ES-I3 (cell line): ENCODE measurements at regions not wholly inside any gene's neighbourhood (a gene's known extent, or its start where the extent isn't known, plus 50 kb on each side); places are given as distances from the start of the nearest gene placed in this dataset.
"Not testable (repeated sequence)": the region's sequence is repeated elsewhere in the genome, so short reads cannot be mapped to it uniquely, and the experiment has no call there.

ENCODE experiments used
- H3K36me3 ChIP-seq: 2 replicates; pipeline ENCODE4 v1.6.1; 2013; ENCODE audit warnings: mild to moderate bottlenecking, low read length, control low read depth, moderate library complexity; ENCODE audit not compliant: insufficient read depth
- H3K4me1 ChIP-seq: 2 replicates; pipeline ENCODE4 v1.6.1; 2013; ENCODE audit warnings: mild to moderate bottlenecking, control low read depth, low read length; ENCODE audit not compliant: insufficient read depth
- H3K9ac ChIP-seq: 2 replicates; pipeline ENCODE4 v1.6.1; 2013; ENCODE audit warnings: low read depth, mild to moderate bottlenecking, low read length, moderate library complexity
- H3K9me3 ChIP-seq: 2 replicates; pipeline ENCODE4 v1.6.1; 2013; ENCODE audit warnings: mild to moderate bottlenecking, low read length, moderate library complexity; ENCODE audit not compliant: control insufficient read depth, insufficient read depth

DNA sequence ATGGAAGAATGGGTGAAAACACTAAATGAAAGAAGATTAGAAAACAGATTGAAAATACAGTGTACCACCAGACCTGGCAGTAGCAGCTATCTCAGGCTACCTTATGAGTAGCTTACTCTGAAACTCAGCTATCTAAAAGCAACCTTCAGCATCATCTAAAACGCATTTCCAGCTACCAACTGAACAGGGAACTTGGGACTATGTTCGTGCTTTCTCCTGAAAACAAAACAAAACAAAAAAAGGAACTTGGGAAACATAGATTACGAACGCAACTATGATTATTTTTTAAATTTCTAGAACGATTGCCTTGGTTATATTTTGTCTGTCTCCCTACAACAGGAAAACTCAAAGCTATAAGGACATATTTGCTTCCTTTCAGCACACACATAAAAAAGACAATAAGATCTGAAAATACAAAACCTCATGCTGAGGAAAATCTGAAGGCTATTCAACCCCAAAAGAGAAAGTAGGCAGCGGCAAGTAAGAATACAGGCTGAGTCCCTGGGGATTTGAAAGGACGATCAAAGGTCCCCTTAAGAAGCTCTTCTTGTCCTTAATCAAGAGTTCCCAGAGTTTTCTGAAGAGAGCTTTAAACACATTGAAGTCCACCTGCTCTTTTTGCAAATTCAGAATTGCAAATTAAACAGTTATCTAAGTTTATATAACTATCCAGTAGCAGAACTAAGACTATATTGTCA is 53.4 kb downstream of the OR2K2 start:
- Histone ChIP-seq H3K4me1 (no peaks in the 10 kb centered on the region), H3K36me3 (no peaks in the 10 kb centered on the region), H3K9ac (no peak overlapping the region), H3K9me3 (no peaks in the 10 kb centered on the region)

GRCh38 chr9:111274737-111275136 is 55.3 kb downstream of the OR2K2 start:
- no peaks in the 10 kb centered on the region for H3K9me3 ChIP-seq
- H3K9ac ChIP-seq = no peak overlapping the region
- H3K36me3 ChIP-seq = no peaks in the 10 kb centered on the region
- no peaks in the 10 kb centered on the region for H3K4me1 ChIP-seq

- Histone ChIP-seq H3K4me1 (no peaks in the 10 kb centered on the region), H3K9me3 (no peaks in the 10 kb centered on the region), H3K36me3 (no peaks in the 10 kb centered on the region), H3K9ac (no peak overlapping the region)
These were observed 57.4 kb downstream of the OR2K2 start for GRCh38 chr9:111272581-111272980.

GRCh38 chr9:111271481-111272080 is 58.4 kb downstream of the OR2K2 start:
- Histone ChIP-seq H3K4me1 (no peaks in the 10 kb centered on the region), H3K9me3 (no peaks in the 10 kb centered on the region), H3K36me3 (no peaks in the 10 kb centered on the region), H3K9ac (no peak overlapping the region)

DNA sequence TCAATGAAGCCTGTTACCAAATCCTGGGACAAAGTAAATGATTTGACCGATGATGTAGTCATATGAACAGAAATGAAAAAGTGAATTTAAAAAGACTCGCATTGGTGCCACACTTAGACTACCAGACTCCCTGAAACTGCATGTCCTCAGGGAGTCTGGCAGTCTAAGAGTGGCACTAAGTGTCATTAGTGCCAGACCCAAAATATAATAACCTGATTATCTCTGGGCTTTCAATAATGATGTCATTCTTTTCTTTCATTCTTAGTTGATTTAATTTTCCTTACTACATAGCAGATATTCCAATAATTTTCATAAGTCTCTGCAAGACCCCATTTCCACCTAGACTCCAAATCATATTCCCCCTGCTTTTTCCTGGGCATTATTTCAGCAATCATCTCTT is 59.0 kb downstream of the OR2K2 start:
- H3K9ac ChIP-seq = no peak overlapping the region
- 0 out of 2 replicates have a peak, but pooled peaks cover 2% of the 10 kb centered on the region for H3K9me3 ChIP-seq
- H3K36me3 ChIP-seq = no peaks in the 10 kb centered on the region
- no peaks in the 10 kb centered on the region for H3K4me1 ChIP-seq

- not testable (repeated sequence) for H3K4me1 ChIP-seq, H3K9me3 ChIP-seq, H3K36me3 ChIP-seq, H3K9ac ChIP-seq
These were observed 64.0 kb downstream of the OR2K2 start for GRCh38 chr9:111266024-111266423.

DNA sequence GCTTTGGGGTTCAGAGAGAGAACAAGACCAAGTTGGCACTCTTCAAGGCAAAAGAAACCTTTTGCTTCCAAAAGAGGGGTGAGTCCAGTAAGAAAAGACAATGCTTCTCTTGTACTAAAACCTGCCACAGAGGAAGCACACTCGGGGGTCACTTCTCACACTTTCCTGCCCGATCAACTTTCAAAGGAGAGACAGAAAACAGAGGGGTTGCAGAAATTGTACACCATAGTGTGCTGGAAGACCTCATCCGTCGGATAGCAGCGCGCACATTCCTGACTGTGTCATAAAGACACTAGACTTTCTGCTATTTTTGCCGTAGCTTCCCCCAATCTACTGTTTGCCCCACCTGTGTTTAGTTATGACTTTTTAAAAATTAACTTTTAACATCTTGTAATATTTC is 66.9 kb downstream of the OR2K2 start:
- no peaks in the 10 kb centered on the region for H3K36me3 ChIP-seq
- H3K4me1 ChIP-seq = no peaks in the 10 kb centered on the region
- no peak overlapping the region for H3K9ac ChIP-seq
- H3K9me3 ChIP-seq = 0 out of 2 replicates have a peak, but pooled peaks cover 2% of the 10 kb centered on the region

DNA sequence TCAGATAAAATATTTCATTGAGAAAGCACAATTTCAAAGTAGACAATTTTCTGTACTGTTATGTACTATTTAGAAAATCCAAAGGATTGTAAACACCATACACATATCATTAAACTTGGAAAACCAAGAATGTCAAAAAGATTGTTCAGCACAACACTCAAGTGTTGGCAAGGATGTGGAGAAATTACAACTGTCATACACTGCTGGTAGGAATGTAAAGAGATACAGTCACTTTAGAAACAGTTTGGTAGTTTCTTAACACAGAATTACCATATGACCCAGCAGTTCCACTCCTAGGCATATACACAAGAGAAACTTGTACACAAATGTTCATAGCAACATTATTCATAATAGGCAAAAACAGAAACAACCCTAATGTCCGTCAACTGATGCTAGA is 71.2 kb downstream of the OR2K2 start:
- no peaks in the 10 kb centered on the region for H3K9me3 ChIP-seq
- no peak overlapping the region for H3K9ac ChIP-seq
- H3K4me1 ChIP-seq = no peaks in the 10 kb centered on the region
- no peaks in the 10 kb centered on the region for H3K36me3 ChIP-seq

DNA sequence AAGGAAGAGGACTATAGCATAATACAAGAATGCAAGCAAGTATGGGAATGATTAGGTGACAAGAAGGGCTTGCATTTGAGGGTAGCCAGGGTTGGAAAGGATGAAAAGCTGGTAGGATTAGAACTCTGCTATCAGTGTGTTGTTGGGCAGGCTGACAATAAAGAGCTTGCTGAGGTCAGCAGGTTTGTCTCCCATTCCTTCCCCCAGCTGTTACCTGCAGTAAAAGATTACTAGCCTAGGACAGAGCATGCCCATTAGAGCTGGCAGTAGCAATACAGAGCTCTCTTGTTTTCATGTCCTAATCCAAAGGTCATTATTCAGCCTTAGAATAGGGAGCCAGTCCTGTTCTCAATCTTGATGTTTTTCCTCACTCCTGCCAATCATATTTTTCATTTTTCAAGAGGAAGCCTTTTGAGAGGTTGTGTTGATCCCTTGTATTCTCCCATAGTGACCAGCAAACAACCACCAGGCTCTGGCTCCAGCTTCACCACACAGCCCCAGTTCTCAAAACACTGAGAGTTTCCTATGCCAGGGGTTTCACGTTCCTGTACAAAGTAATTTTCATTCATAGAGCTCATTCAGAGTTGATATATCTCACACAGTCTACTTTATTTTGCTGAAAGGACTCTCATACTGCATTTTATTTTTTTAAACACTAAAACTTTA is 71.7 kb downstream of the OR2K2 start:
- Histone ChIP-seq H3K4me1 (no peaks in the 10 kb centered on the region), H3K36me3 (no peaks in the 10 kb centered on the region), H3K9me3 (no peaks in the 10 kb centered on the region), H3K9ac (no peak overlapping the region)

GRCh38 chr9:111253742-111254437 is 76.1 kb downstream of the OR2K2 start:
- Histone ChIP-seq H3K9ac (no peak overlapping the region), H3K9me3 (no peaks in the 10 kb centered on the region), H3K4me1 (peaks cover 9% of the 10 kb centered on the region; the same call in 1 of the 2 replicates), H3K36me3 (no peaks in the 10 kb centered on the region)

DNA sequence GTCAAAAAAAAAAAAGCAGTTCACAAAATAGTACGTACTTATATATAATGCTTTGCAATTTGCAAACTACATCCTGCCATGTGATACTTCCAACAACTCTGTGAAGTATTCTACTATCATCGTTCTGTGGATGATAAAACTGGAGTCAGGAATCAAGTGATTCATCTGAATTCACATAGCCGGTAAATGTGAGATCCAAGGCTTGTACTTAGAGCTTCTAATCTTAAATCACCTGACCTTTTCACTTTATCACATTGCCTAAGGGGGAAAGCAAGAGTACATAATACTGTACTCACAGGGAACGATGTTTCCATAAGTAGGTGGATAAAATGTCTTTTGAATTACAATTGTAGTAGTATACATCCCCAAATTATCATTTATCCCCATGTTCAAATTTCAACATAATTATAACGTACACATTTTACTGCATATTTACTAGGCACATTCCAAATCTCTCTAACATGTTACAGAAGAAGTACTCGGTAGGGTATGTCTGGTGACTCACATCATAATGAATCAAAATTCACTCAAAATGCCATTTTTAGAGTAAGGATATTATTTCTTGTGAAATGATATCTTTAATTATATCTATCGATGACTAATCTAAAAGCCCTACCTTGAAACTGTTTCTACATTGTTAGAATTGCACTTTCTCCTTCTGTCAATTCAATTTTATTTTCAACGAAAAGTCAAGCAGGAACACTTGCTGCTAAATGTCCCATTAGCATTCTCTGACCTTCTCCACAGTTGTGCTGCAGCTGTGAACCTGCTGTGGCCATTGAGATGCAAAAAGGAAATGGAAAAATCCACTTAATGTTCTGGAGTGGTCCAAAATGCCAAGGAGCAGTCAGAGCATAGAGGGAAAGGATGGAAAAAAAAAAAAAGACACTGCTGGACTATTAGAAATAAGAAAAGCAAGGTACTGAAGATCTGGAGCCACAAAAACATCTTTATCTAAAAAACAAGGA is 78.9 kb downstream of the OR2K2 start:
- H3K36me3 ChIP-seq = no peaks in the 10 kb centered on the region
- H3K9ac ChIP-seq = no peak overlapping the region
- peaks cover 9% of the 10 kb centered on the region; the same call in 1 of the 2 replicates for H3K4me1 ChIP-seq
- H3K9me3 ChIP-seq = no peaks in the 10 kb centered on the region

DNA sequence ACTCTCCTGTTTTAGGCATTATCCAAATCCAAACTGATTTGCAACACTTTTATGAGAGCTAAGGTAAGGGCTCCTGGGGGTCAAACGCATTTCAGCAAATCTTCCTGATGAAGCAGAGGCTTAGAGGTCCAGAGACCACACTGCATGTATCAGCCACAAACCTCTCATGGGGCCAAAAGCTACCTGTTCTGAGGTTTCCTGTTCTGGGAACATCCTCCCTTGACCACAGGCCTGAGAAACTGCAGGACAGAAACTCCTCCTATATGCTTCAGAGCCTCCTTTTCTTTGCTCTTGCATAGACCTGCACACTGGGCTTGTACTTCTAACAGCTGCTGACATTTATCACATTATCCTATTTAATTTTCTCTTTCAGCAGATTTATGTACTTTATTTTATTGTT is 92.6 kb downstream of the OR2K2 start:
- no peaks in the 10 kb centered on the region for H3K9me3 ChIP-seq
- H3K36me3 ChIP-seq = no peaks in the 10 kb centered on the region
- no peaks in the 10 kb centered on the region for H3K4me1 ChIP-seq
- H3K9ac ChIP-seq = no peak overlapping the region

DNA sequence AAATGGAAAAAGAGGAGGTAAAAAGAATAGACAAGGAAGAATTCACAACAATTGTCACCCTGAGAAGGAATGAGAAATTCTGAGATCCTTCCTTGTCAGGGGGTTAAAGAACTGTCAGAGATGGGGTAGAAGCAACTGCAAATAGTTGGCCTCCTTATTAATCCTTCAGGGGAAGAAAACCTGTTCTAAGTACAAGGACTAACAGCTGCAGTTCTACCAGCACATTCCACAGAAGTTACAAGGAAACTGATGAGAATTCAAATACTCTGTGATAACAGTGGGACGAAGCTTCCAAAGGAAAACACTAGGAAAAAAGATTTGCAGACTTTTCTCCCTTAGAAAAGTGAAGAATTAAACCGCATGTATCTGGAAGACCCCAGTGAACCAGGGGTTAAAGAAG is 93.7 kb downstream of the OR2K2 start:
- Histone ChIP-seq H3K9me3 (no peaks in the 10 kb centered on the region), H3K9ac (no peak overlapping the region), H3K4me1 (no peaks in the 10 kb centered on the region), H3K36me3 (no peaks in the 10 kb centered on the region)

GRCh38 chr9:111233963-111234362 is 96.1 kb downstream of the OR2K2 start:
- Histone ChIP-seq H3K9ac (no peak overlapping the region), H3K9me3 (no peaks in the 10 kb centered on the region), H3K36me3 (no peaks in the 10 kb centered on the region), H3K4me1 (no peaks in the 10 kb centered on the region)
